ENCODE measurements at regions not wholly inside any gene's neighbourhood (a gene's known extent, or its start where the extent isn't known, plus 50 kb on each side); places are given as distances from the start of the nearest gene placed in this dataset.

DNA sequence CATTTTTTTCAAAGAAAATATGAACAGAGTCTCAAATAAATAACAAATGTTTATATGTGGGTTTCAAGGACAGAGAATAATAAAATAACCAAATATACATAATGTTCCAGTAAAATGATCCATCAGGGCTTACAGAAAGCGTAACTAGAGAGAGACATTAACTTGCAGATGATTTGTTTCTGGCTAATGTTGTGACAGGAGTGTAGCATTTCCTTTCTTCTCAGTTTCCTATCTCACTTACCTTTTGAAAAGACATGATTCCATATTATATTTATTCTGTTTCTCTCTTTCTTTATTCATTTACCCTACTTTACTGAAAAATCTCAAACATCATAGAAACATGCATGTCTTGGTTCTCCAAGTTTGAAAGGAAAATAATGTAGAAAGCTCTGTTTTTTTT, 451.3 kb upstream of the CDH9 start:
- TF ChIP-seq ELF1 (IDR thresholded peaks at IDR 0.05), result no peak
- no peak for TF ChIP-seq GATA2 (CRISPR knock-in tag; IDR thresholded peaks at IDR 0.05)
- TF ChIP-seq, protein P1, sequence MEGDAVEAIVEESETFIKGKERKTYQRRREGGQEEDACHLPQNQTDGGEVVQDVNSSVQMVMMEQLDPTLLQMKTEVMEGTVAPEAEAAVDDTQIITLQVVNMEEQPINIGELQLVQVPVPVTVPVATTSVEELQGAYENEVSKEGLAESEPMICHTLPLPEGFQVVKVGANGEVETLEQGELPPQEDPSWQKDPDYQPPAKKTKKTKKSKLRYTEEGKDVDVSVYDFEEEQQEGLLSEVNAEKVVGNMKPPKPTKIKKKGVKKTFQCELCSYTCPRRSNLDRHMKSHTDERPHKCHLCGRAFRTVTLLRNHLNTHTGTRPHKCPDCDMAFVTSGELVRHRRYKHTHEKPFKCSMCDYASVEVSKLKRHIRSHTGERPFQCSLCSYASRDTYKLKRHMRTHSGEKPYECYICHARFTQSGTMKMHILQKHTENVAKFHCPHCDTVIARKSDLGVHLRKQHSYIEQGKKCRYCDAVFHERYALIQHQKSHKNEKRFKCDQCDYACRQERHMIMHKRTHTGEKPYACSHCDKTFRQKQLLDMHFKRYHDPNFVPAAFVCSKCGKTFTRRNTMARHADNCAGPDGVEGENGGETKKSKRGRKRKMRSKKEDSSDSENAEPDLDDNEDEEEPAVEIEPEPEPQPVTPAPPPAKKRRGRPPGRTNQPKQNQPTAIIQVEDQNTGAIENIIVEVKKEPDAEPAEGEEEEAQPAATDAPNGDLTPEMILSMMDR (IDR thresholded peaks at IDR 0.05), result no peak
- no peak for TF ChIP-seq EP300 (IDR thresholded peaks at IDR 0.05; ENCODE audit: borderline replicate concordance in 1 of 2, low read depth in 1 of 2, low read length in 1 of 2)
- TF ChIP-seq RFX5 (IDR thresholded peaks at IDR 0.05; ENCODE audit: low read length), result no peak

Data from SK-N-SH (cell line).